ENCODE measurements at regions not wholly inside any gene's neighbourhood (a gene's known extent, or its start where the extent isn't known, plus 50 kb on each side); places are given as distances from the start of the nearest gene placed in this dataset.

- Histone ChIP-seq H3K4me2 (ENCODE audit: low read length) (no peak overlapping the region), H3K79me1 (ENCODE audit: low read length) (peaks cover 2% of the 10 kb centered on the region), H3K23ac (ENCODE audit: low read length) (no peak overlapping the region), H2BK120ac (ENCODE audit: insufficient read depth, low read length, poor library complexity) (no peak overlapping the region), H2BK12ac (ENCODE audit: low read length) (no peak overlapping the region), H3K18ac (ENCODE audit: low read length) (no peak overlapping the region), H4K8ac (ENCODE audit: low read depth, low read length) (no peak overlapping the region), H3K27ac (ENCODE audit: low read depth, low read length) (no peak overlapping the region), H2BK5ac (ENCODE audit: low read depth, low read length, poor library complexity) (no peak overlapping the region), H3K36me3 (ENCODE audit: control insufficient read depth in 1 of 2, insufficient read depth in 2 of 2, low read length in 2 of 2) (no peaks in the 10 kb centered on the region), H3K9ac (ENCODE audit: low read length) (no peak overlapping the region), H3K4me3 (ENCODE audit: low read depth, low read length) (no peak overlapping the region), H4K12ac (ENCODE audit: low read depth, low read length) (no peak overlapping the region), H3K9me3 (ENCODE audit: insufficient read depth, low read depth, low read length) (peaks cover 2% of the 10 kb centered on the region), H3K4me1 (ENCODE audit: control insufficient read depth in 1 of 2, insufficient read depth in 2 of 2, low read length in 2 of 2) (peaks cover under 1% of the 10 kb centered on the region in 2 experiments), H3K27me3 (ENCODE audit: insufficient read depth, low read length) (no peaks in the 10 kb centered on the region), H3K4ac (ENCODE audit: low read depth, low read length) (no peak overlapping the region), H4K91ac (ENCODE audit: low read depth, low read length) (no peak overlapping the region), H3K79me2 (ENCODE audit: control insufficient read depth, insufficient read depth, low read length, poor library complexity) (no peaks in the 10 kb centered on the region), H3K14ac (ENCODE audit: low read length) (no peak overlapping the region), H2AK5ac (ENCODE audit: low read length) (no peak overlapping the region), H2AFZ (ENCODE audit: insufficient read depth, low read length, poor library complexity) (no peak overlapping the region)
- no CpG with 5 or more reads among the region's 4 CpGs for whole genome bisulfite sequencing (ENCODE audit: extremely low coverage, insufficient coverage, insufficient read length)
- no peak for DNase-seq
Observed at GRCh38 chr6:134415194-134415593, 97.3 kb upstream of the SGK1 start.

- Histone ChIP-seq H3K4me1 (ENCODE audit: control insufficient read depth in 1 of 2, insufficient read depth in 2 of 2, low read length in 2 of 2) (peaks cover 3 to 5% of the 10 kb centered on the region in 2 experiments), H3K27ac (ENCODE audit: low read depth, low read length) (no peak overlapping the region), H4K8ac (ENCODE audit: low read depth, low read length) (no peak overlapping the region), H3K36me3 (ENCODE audit: control insufficient read depth in 1 of 2, insufficient read depth in 2 of 2, low read length in 2 of 2) (no peaks in the 10 kb centered on the region), H3K9ac (ENCODE audit: low read length) (no peak overlapping the region), H3K9me3 (ENCODE audit: insufficient read depth, low read depth, low read length) (peaks cover 2% of the 10 kb centered on the region), H3K27me3 (ENCODE audit: insufficient read depth, low read length) (no peaks in the 10 kb centered on the region), H3K4me3 (ENCODE audit: low read depth, low read length) (no peak overlapping the region), H3K79me2 (ENCODE audit: control insufficient read depth, insufficient read depth, low read length, poor library complexity) (no peaks in the 10 kb centered on the region), H2BK12ac (ENCODE audit: low read length) (no peak overlapping the region), H4K12ac (ENCODE audit: low read depth, low read length) (no peak overlapping the region), H2BK5ac (ENCODE audit: low read depth, low read length, poor library complexity) (no peak overlapping the region), H3K4me2 (ENCODE audit: low read length) (no peak overlapping the region), H3K18ac (ENCODE audit: low read length) (no peak overlapping the region), H3K14ac (ENCODE audit: low read length) (no peak overlapping the region), H3K4ac (ENCODE audit: low read depth, low read length) (no peak overlapping the region), H2BK120ac (ENCODE audit: insufficient read depth, low read length, poor library complexity) (no peak overlapping the region), H3K23ac (ENCODE audit: low read length) (no peak overlapping the region), H2AK5ac (ENCODE audit: low read length) (no peak overlapping the region), H2AFZ (ENCODE audit: insufficient read depth, low read length, poor library complexity) (no peak overlapping the region), H3K79me1 (ENCODE audit: low read length) (peaks cover 4% of the 10 kb centered on the region), H4K91ac (ENCODE audit: low read depth, low read length) (no peak overlapping the region)
- no peak for DNase-seq
- no CpG with 5 or more reads among the region's 7 CpGs for WGBS (ENCODE audit: extremely low coverage, insufficient coverage, insufficient read length)
Observed at GRCh38 chr6:134414793-134415192, 96.9 kb upstream of the SGK1 start.

GRCh38 chr6:134413241-134413643, 95.3 kb upstream of the SGK1 start:
- H2BK12ac ChIP-seq (ENCODE audit: low read length) = no peak overlapping the region
- H3K4me2 ChIP-seq (ENCODE audit: low read length) = no peak overlapping the region
- DNase-seq = peak in 1 of 2 donors; percentile 22
- H2AK5ac ChIP-seq (ENCODE audit: low read length) = no peak overlapping the region
- no peaks in the 10 kb centered on the region for H3K79me2 ChIP-seq (ENCODE audit: control insufficient read depth, insufficient read depth, low read length, poor library complexity)
- no peak overlapping the region for H3K27ac ChIP-seq (ENCODE audit: low read depth, low read length)
- peaks cover 2% of the 10 kb centered on the region for H3K9me3 ChIP-seq (ENCODE audit: insufficient read depth, low read depth, low read length)
- H3K4me1 ChIP-seq (ENCODE audit: control insufficient read depth in 1 of 2, insufficient read depth in 2 of 2, low read length in 2 of 2) = peaks cover 3 to 5% of the 10 kb centered on the region in 2 experiments
- H3K4me3 ChIP-seq (ENCODE audit: low read depth, low read length) = no peak overlapping the region
- no peak overlapping the region for H2BK5ac ChIP-seq (ENCODE audit: low read depth, low read length, poor library complexity)
- no peak overlapping the region for H3K4ac ChIP-seq (ENCODE audit: low read depth, low read length)
- no peak overlapping the region for H4K8ac ChIP-seq (ENCODE audit: low read depth, low read length)
- H3K23ac ChIP-seq (ENCODE audit: low read length) = no peak overlapping the region
- no peak overlapping the region for H4K91ac ChIP-seq (ENCODE audit: low read depth, low read length)
- no peak overlapping the region for H3K14ac ChIP-seq (ENCODE audit: low read length)
- no peak overlapping the region for H4K12ac ChIP-seq (ENCODE audit: low read depth, low read length)
- peaks cover 3% of the 10 kb centered on the region for H3K79me1 ChIP-seq (ENCODE audit: low read length)
- H3K9ac ChIP-seq (ENCODE audit: low read length) = no peak overlapping the region
- H2BK120ac ChIP-seq (ENCODE audit: insufficient read depth, low read length, poor library complexity) = no peak overlapping the region
- no peak overlapping the region for H2AFZ ChIP-seq (ENCODE audit: insufficient read depth, low read length, poor library complexity)
- no peaks in the 10 kb centered on the region for H3K36me3 ChIP-seq (ENCODE audit: control insufficient read depth in 1 of 2, insufficient read depth in 2 of 2, low read length in 2 of 2)
- no CpG with 5 or more reads among the region's 1 CpG for WGBS (ENCODE audit: extremely low coverage, insufficient coverage, insufficient read length)
- H3K27me3 ChIP-seq (ENCODE audit: insufficient read depth, low read length) = no peaks in the 10 kb centered on the region
- no peak overlapping the region for H3K18ac ChIP-seq (ENCODE audit: low read length)

- Histone ChIP-seq H3K4me3 (ENCODE audit: low read depth, low read length) (no peak overlapping the region), H3K4me1 (ENCODE audit: control insufficient read depth in 1 of 2, insufficient read depth in 2 of 2, low read length in 2 of 2) (peaks cover 3 to 5% of the 10 kb centered on the region in 2 experiments), H3K27me3 (ENCODE audit: insufficient read depth, low read length) (no peaks in the 10 kb centered on the region), H3K79me2 (ENCODE audit: control insufficient read depth, insufficient read depth, low read length, poor library complexity) (no peaks in the 10 kb centered on the region), H3K4me2 (ENCODE audit: low read length) (no peak overlapping the region), H4K8ac (ENCODE audit: low read depth, low read length) (no peak overlapping the region), H2AFZ (ENCODE audit: insufficient read depth, low read length, poor library complexity) (no peak overlapping the region), H3K14ac (ENCODE audit: low read length) (no peak overlapping the region), H2BK12ac (ENCODE audit: low read length) (no peak overlapping the region), H3K27ac (ENCODE audit: low read depth, low read length) (no peak overlapping the region), H2BK120ac (ENCODE audit: insufficient read depth, low read length, poor library complexity) (no peak overlapping the region), H3K4ac (ENCODE audit: low read depth, low read length) (no peak overlapping the region), H3K79me1 (ENCODE audit: low read length) (peaks cover 3% of the 10 kb centered on the region), H3K9ac (ENCODE audit: low read length) (no peak overlapping the region), H4K91ac (ENCODE audit: low read depth, low read length) (no peak overlapping the region), H3K9me3 (ENCODE audit: insufficient read depth, low read depth, low read length) (peaks cover 2% of the 10 kb centered on the region), H3K18ac (ENCODE audit: low read length) (no peak overlapping the region), H4K12ac (ENCODE audit: low read depth, low read length) (no peak overlapping the region), H3K36me3 (ENCODE audit: control insufficient read depth in 1 of 2, insufficient read depth in 2 of 2, low read length in 2 of 2) (no peaks in the 10 kb centered on the region), H3K23ac (ENCODE audit: low read length) (no peak overlapping the region), H2AK5ac (ENCODE audit: low read length) (no peak overlapping the region), H2BK5ac (ENCODE audit: low read depth, low read length, poor library complexity) (no peak overlapping the region)
- DNase-seq = peak in 1 of 2 donors; percentile 36
- no CpG with 5 or more reads among the region's 1 CpG for WGBS (ENCODE audit: extremely low coverage, insufficient coverage, insufficient read length)
Observed at GRCh38 chr6:134410541-134410940, 92.6 kb upstream of the SGK1 start.
